ENCODE measurements at regions not wholly inside any gene's neighbourhood (a gene's known extent, or its start where the extent isn't known, plus 50 kb on each side); places are given as distances from the start of the nearest gene placed in this dataset.

GRCh38 chr14:101225157-101226152 is 321.9 kb upstream of the RTL1 start (continued):
- no peak for TF ChIP-seq ETS1 (IDR thresholded peaks at IDR 0.05)
- TF ChIP-seq ZNF114 (CRISPR knock-in tag; IDR thresholded peaks at IDR 0.05), result no peak
- no peak for TF ChIP-seq ZNF331 (CRISPR knock-in tag; IDR thresholded peaks at IDR 0.05; ENCODE audit: low read depth)
- no peak for TF ChIP-seq STAT1 (IDR thresholded peaks at IDR 0.05; ENCODE audit: unreplicated experiment)
- TF ChIP-seq NANOG (IDR thresholded peaks at IDR 0.05; ENCODE audit: borderline replicate concordance), result no peak
- no peak for TF ChIP-seq CREB1 (CRISPR knock-in tag; IDR thresholded peaks at IDR 0.05; ENCODE audit: low read depth)
- no peak for TF ChIP-seq EZH2 (IDR thresholded peaks at IDR 0.05; ENCODE audit: low read depth, unreplicated experiment)
- no peak for TF ChIP-seq EZH2phosphoT487 (IDR thresholded peaks at IDR 0.05; ENCODE audit: unreplicated experiment)
- TF ChIP-seq CTCF (conservative IDR thresholded peaks at IDR 0.05; ENCODE audit: low read depth in 2 of 2), result no peak

- no peaks in the 10 kb centered on the region for H3K9me2 ChIP-seq (ENCODE audit: insufficient read depth)
- ATAC-seq, result no peak
- H2AFZ ChIP-seq, result no peak overlapping the region
- H3K27me3 ChIP-seq (ENCODE audit: insufficient read depth), result no peaks in the 10 kb centered on the region
- no peaks in the 10 kb centered on the region for H3K36me3 Mint-ChIP-seq (ENCODE audit: low read depth)
- H3K4me3 Mint-ChIP-seq, result no peak overlapping the region
- H3K4me1 Mint-ChIP-seq, result peaks cover 23% of the 10 kb centered on the region
- H3K79me2 ChIP-seq (replicated peaks; ENCODE audit: insufficient read depth), result no peaks in the 10 kb centered on the region
- no peaks in the 10 kb centered on the region; the same call in 1 of the 2 replicates for H3F3A ChIP-seq (replicated peaks; ENCODE audit: low read depth)
- H3K4me2 ChIP-seq, result no peak overlapping the region
- no peaks in the 10 kb centered on the region for H4K20me1 ChIP-seq (replicated peaks; ENCODE audit: insufficient read depth)
- H3K27me3 Mint-ChIP-seq (ENCODE audit: insufficient read depth, low read depth, poor library complexity), result peaks cover 18% of the 10 kb centered on the region
- no peak overlapping the region for H3K4me3 ChIP-seq
- H3K4me1 ChIP-seq (ENCODE audit: insufficient read depth), result peaks cover 14% of the 10 kb centered on the region
- DNase-seq (ENCODE audit: low spot score), result no peak
- H3K36me3 ChIP-seq (ENCODE audit: insufficient read depth), result no peaks in the 10 kb centered on the region
- H3K27ac Mint-ChIP-seq, result no peak overlapping the region
- peaks cover 3% of the 10 kb centered on the region; the same call in 1 of the 3 replicates for H3K9me3 Mint-ChIP-seq
- H3K27ac ChIP-seq (ENCODE audit: low read depth), result no peak overlapping the region
- TF ChIP-seq STAT1 (IDR thresholded peaks at IDR 0.05; ENCODE audit: unreplicated experiment) (no peak), REST (IDR thresholded peaks at IDR 0.05; ENCODE audit: unreplicated experiment) (no peak), ETS1 (IDR thresholded peaks at IDR 0.05) (no peak), ZNF114 (CRISPR knock-in tag; IDR thresholded peaks at IDR 0.05) (no peak), NANOG (IDR thresholded peaks at IDR 0.05; ENCODE audit: borderline replicate concordance) (no peak), POLR2AphosphoS5 (IDR thresholded peaks at IDR 0.05; ENCODE audit: low read depth) (no peak), JUNB (IDR thresholded peaks at IDR 0.05; ENCODE audit: unreplicated experiment) (no peak), CTCF (conservative IDR thresholded peaks at IDR 0.05; ENCODE audit: low read depth in 2 of 2) (no peak), EZH2 (IDR thresholded peaks at IDR 0.05; ENCODE audit: low read depth, unreplicated experiment) (no peak), ZNF331 (CRISPR knock-in tag; IDR thresholded peaks at IDR 0.05; ENCODE audit: low read depth) (no peak)
Observed at GRCh38 chr14:101226265-101226602, 322.7 kb upstream of the RTL1 start.
